ENCODE measurements at regions not wholly inside any gene's neighbourhood (a gene's known extent, or its start where the extent isn't known, plus 50 kb on each side); places are given as distances from the start of the nearest gene placed in this dataset.

DNA sequence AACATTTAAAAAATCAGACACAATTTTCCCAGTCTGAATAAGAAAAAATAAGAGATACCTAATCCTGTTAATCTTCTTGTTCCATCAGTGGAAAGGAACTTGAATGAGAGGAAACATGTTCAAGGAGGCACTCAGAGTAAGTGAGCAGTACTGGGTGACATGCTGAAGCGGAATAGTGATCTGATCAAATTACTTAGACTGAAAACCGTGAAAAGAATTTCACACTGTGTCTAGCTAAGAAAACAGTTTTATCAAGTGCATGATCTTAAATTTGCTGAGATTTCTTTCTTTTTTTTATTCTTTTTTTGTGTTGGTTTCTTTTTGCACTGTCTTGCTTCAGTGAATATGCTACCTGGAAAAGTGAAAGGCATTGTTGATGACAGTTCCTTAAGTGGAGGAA is 249.5 kb upstream of the SLC10A2 start:
- DNase-seq, result no peak

DNA sequence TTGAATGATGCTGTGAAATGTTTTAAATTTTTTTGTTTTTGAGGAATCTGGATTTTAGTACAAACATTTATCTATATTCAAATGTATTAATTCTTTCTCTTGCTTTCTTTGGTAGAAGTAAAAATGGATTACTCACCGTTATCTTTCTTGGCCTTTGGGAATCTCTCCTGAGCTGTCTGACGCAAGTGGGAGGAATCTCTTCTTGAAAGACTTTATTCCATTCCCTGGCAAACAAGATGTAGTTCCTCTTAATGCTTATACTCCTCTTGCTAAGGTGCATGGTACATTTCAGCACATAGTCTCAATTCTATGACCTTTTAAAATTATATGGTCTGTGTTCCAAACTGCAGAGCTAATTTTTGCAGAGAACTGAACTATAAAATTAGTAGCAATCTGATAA is 246.2 kb upstream of the SLC10A2 start:
- no peak for DNase-seq

DNA sequence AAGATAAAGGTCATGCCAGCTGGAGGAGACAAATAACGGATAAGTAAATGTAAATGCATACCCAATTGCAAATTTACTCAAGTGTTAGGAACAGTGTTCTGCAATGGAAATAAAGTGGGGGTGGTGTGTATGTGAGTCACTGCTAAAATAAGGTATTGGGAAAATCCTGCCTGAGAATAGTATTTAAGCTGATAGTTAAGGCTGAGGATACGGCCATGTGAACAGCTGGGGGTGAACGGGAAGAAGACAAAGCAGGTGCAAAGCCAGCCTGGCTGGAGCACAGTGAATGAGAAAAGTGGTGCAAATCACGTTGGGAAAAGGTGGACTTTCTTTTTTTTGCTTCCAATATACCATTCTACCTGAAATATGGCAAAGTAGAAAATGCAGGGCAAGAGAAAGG is 242.4 kb upstream of the SLC10A2 start:
- DNase-seq, result no peak

DNA sequence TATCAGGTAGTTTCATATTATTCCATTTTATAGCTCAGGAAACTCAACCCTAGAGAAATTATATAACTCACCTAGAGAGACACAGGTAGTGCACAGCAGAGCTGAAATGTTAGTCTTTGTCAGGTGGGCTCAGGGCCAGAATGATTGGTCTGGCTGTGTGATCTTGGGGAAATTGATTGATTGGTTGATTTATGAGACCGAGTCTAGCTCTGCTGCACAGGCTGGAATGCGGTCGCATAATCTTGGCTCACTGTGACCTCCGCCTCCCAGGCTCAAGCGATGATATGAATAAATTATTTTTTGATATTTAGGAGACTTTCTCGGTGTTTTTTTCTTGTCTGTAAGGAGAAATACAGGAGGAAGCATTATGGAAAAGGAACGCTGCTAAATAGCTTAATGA is 239.9 kb upstream of the SLC10A2 start:
- no peak for DNase-seq

DNA sequence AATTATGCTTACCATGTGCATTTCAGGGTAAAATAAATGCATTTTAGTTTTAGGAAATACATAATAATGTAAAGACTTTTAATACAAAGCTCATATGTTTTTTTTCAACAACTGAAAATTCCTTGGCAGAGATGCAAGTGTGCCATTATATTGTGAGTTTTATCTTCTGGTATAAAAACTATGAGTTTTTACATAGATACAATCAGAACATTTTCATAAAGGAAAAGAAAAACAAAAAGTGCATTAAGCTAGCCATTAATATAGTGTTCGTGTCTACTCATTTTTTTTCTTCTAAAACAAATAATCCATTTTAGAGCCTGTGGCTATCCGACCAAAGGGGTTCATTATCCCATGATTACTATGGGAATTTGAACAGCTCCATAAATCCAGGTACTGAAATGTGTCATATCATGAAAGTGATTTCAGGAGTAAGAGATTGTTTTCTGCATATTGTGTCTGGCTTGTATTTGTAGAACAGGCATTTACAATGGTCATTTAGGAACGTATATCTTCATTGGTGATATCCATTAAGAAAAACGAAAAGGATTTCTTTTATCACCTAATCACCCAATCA is 236.9 kb upstream of the SLC10A2 start:
- no peak for DNase-seq

DNA sequence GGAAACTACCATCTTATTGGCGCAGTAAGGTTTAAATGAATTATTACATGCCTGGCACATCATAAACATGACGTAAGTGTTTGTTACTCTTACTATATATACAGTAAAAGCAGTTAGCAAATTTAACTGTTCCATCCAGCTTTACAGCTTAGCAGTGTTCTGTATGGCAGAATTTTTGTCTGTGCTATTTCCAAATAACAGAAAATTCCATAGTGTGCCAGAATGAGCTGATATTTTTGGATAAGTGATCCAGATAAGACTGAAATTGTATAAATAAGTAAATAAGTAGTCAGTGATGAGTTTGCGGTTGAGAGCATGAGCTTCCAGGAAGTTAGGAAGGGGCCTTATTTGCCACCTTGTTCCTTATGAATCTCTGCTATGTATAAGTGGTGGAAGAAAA is 236.5 kb upstream of the SLC10A2 start:
- DNase-seq, result no peak

DNA sequence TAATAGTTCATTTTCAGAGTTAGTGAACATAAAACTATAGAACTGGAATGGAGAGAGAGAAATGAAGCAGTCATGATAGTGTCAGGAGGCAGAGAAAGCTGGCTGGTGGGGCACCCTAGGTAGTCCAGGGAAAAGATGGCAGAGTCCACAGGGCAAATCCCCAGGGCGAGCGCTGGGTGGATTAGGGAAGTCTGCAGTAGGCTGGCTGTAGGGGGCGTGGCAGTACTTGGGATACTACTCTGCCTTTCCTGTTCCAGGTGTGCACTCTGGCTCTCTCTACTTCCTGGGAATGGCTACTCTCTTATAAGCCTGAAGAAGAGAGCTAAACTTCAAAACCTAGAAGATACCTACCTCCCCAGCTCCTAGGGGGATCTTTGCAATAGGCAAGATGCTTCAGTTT is 232.9 kb upstream of the SLC10A2 start:
- DNase-seq, result no peak

DNA sequence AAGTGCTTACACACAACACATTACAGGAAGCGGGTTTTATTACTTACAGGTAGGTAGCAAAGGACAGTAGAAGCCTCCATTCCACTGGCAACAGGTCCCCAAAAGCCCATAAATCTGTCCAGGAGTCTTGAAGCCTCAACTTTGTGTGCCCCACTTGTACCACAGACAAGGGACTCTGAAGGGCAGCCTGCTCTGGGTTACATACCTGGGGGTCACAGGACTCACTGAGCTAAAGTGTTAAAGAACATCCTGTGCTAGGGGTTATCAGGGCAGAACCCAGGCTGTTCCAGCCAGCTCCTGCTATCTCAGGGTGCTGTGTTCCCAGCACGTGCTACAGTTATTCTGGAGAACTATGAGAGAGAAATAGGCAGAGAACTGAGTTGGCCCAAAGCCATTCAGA is 230.9 kb upstream of the SLC10A2 start:
- DNase-seq, result no peak

DNA sequence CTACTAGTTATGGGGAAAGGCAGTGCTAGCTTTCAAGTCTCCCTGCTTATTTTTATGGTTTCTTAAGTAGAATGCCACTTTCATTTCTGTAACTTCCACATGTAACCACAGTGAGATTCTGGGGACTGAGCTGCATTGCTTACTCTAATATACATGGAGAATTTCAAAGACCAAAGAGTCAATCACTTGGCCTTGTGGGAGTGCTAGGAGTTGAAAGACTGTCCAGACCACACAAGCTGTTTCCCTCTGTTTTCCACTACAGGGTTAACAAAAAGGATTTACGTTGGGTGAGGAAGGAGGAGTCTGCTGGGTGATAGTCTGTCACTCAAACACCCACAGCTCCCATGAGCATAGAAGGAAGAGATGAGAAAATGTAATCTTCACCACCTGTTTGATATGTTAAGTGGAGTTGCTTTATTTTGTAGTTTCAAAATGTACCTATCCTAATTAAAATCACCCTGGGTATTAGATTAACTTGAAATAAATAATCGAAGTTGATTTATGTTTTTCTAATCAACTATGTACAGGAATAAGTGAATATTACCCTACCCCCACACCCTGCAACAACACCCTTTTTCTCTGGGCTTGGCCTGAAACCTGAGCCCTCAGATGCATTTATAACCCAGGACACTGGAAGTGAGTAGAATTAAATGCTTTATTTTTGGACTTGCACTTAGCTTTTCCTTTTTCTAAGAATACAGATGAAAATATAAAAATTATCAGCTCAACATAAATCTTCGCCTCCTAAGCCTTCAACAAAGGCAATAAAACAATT is 225.8 kb upstream of the SLC10A2 start:
- no peak for DNase-seq

DNA sequence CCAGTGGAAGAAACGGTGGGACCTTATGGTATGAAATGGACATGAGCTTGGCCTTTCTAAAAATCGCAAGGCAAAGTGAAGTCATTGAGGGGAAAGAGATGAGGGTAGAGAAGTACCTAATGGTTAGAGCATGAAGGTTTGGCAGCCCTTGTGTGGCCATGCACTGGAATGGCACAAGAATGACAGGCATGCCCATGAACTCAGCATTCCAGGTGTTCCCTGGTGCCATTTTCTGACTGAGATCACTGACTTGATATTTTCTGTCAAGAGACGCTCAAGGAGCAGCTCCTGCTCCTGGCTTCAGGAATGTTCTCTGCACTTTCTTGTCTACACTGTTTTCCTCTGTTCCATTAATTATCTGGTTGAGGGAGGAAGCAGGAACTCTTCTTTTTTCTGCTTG is 225.0 kb upstream of the SLC10A2 start:
- no peak for DNase-seq

DNA sequence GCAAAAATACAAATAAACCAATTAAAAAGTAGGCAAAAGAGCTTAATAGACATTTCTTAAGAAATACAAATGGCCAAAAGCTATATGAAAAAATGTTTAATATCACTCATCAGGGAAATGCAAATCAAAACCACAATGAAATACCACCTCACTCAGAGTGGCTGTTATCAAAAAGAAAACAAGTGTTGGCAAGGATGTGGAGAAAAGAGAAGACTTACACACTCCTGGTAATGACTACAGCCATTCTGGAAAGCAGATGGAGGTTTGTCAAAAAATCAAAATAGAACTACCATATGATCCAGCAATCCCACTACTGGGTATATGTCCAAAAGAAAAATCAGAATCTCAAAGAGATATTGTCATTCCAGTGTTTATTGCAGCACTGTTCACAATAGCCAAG is 223.5 kb upstream of the SLC10A2 start:
- peak; percentile 40 for DNase-seq

DNA sequence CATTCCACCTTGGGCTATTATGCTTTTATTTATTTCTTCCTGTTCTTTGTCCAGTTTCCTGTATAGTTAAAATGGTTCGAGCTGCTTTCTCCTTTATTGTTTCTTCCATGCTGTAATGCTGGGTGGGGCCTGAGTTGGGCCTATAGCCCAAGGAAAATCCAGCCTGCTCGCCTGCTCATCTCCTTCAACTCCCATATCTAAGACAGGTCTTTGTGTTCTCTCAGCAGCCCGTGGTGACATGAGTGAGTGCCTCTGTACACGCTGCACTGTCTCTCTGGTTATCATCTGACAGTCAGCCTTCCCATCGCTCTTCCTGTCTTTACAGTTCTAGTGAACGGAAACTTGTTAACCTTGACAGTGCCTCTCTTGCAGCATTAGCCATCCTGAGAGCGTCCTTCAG is 221.9 kb upstream of the SLC10A2 start:
- no peak for DNase-seq

DNA sequence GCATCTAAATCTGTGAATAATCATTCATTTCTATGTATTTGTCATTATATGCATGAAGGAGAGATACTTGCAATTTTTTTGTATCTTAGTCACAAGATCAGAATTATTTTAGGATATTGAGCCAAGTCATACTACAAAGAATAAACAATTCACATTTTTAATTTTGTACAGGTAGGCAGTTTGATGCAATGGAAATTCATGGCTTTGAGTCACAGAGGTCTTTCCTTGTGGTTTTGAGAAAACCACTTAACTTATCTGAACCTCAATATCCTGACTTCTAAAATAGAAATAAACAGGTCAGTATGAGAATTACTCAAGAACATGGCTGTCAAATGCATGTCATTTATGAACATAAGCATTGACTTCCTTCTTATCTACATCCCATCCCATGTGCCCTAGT is 221.4 kb upstream of the SLC10A2 start:
- DNase-seq, result peak; percentile 72

DNA sequence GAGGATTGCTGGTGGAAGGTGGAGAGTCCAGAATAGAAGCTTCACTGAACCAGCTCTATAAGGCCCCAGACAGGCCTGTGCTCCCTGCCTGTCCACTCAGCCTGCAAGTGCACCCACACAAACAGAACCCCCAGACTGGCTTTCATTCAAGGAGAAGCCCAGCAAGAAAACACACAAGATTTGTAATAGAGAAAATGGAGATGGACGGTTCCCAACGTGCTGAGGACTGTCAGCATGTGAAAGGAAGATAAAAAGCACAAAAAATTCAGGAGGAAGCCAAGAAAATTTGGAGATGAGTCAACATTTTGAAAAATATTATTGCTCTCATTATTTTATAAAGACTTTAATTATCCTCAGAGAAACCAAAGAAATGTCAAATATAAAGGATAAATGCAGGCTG is 218.2 kb upstream of the SLC10A2 start:
- no peak for DNase-seq

DNA sequence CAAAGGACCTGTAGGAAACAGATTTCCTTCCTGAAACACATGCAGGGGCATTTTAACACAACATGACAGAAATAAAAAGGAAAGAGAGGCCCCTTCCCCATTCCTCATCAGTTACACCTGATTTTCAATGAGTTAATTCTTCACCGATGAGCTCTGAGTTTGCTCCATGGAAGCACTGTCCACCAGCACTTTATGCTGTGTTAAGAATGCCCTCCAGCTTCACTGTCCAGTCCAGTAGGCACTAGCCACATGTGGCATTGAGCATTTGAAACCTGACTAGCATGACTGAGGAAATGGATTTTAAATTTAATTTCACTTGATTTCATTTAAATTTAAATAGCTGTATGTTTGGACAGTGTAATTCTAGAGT is 217.2 kb upstream of the SLC10A2 start:
- DNase-seq, result no peak

DNA sequence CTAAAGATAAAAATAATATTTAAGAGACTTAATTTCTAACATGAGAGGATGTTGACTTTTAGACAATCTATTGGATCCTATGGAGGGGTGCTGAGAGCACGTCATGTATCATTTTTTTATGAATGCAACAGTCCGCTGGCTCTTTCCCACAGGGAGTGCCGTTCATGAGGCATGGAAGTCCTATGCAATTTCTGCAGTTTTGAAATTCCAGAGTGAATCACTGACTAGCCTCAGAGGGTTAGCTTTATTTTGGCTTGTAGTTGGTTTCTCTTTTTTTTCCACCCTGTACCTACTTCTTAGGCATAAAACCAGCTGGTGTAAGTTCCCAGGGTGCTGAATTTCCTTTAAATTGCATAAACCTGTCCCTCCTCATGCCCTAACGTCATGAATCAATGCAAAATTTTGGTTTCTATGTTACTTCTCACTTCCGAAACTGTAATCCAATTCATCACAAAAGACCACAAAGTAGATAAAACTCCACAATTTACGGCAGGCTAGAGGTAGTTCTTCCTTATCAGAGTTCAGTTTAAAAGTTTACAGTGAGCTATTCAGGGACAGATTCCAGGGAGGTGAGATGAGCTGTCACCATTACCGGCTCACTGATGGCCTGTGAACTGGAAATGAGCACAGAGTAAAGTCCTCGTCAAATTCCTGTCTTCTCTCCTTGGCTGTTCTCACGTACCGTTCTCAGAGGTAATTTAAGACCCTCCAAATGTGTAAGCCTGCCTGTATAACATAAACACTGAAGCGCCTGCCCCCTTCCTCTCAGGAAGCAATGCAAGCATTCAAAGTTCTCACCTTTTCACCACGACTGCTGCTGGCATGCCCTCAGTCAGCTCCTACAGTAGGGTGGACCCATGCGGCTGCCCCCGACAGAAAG is 216.6 kb upstream of the SLC10A2 start:
- DNase-seq, result peak; percentile 92

DNA sequence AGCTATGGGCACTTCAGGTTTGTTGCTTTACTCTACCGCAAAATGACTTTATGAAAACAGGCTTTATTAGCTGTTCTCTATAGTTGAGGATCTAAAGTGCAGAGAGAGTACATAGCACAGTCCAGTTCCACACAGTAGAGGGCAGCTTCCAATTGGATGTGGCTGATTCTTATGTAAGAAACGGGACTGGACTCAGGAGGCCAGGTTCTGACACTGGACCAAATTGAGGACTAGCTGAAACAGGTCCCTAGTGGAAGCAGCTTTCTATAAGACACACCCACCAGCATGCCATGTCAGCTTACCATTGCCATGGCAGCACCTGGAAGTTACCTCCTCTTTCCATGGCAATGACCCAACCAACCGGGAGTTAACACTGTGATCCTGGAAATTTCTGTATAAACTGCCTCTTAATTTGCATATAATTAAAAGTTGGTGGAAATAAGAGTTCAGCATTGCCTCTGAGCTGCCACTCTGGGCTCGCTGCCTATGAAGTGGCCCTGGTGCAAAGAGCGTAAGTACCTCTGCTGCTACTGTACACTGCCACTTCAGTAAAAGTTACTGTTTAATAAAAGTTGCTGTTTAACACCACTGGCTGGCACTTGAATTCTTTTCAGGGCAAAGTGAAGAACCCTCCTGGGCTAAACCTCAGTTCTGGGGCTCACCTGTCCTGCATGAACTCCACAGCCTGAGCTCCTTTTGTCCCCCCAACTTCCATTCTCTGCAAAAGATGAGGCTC is 211.9 kb upstream of the SLC10A2 start:
- no peak for DNase-seq

DNA sequence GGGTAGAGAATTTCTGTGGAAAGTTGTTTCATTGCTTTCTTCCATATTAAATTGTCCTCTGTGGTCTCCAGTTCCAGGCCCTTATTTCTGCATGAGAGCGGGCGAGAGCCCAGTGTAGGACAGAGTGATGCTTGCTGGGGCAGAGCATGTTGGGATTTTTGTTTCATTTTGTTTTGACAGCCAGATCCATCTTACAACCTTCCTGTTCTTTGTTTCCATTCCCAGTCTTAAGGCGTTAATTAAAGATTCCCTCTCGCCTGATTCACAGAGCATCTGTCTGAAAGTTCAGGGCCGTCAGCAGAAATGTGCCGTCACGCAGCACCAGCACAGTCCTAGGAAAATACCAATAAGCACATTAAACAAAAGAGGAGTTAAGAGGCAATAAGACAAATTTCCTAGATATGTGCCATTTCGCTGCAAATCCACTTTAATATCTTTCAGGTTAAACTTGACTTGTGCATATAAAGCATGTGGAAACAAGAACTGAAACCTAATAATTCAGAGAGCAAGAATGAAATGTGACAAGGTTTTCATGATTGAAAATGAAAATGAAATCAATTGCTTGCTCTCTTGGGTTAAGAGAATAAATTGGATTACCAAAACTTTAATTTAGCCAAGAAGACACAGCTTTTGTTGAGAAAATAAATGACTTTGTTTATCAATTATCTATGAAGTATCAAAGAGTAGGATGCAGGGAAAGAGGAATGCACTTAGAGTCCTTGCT is 210.7 kb upstream of the SLC10A2 start:
- no peak for DNase-seq

DNA sequence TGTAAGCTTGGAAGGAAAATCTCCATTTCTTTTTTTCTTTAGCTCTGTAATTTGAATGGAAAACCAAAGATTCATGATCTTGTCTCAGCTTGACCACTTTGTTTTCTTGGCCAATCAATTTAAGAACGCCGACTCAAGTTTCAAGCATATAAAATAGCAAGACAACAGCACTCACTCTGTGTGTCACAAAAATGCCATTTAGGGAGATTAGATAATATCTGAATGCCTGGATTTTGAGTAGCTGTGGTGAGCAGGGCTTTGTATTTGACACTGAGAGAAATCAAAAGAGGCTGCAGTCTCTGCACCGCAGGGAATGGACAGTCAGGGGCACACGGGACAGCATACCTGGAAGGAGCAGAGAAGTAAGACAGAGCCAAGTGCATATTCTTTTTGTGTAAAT is 209.5 kb upstream of the SLC10A2 start:
- no peak for DNase-seq

DNA sequence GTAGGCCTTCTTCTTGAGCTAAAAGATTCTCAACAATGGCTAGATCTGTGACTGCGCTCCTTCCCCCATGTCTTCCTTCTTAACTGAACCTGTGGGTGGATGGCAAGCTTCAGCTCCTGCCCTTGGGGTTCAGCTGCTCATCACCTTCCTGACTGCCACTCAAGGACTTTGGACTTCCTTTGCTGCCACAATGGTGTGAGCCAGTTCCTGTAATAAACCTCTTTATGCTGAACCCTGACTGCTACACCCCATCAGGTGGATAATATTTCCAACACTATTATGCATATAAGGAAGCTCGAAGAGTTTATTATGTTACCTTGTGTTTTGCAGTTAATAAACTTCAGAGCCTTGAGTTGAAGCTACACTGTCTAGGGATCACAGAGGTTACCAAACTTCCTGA is 208.9 kb upstream of the SLC10A2 start:
- DNase-seq, result no peak

DNA sequence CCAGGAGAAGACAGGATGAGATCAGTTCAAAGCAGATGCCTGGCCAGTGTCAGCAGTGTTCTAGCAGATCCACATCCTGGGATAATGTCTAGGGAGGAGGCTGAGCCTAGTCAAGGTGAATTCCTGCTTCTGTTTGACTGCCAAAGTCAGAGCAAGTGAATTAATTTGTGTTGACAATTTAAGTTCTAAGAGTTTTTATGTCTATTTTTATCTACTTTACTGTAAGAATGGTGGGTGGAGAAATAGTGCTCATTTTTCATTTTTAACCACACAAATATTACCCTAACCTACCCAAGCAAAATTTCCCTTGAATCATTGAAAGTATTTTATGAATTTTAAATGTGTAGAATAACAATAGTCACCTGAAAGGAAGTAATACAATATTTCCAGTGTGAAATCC is 207.6 kb upstream of the SLC10A2 start:
- DNase-seq, result no peak

DNA sequence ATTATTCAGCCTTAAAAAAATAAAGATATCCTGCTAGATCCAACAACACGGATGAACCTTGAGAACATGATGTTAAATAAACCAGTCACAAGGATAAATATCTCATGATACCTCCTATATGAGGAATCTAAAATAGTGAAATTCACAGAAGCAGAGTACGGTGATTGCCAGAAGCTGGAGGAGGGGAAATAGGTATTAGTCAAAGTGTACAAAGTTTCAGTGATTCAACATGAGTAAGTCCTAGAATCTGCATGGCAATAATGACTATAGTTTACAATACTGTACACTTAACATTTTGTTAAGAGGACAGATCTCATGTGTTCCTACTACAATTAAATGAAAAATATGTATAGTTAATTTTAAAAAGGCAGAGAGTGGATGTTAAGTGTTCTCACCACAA is 206.6 kb upstream of the SLC10A2 start:
- DNase-seq, result no peak

DNA sequence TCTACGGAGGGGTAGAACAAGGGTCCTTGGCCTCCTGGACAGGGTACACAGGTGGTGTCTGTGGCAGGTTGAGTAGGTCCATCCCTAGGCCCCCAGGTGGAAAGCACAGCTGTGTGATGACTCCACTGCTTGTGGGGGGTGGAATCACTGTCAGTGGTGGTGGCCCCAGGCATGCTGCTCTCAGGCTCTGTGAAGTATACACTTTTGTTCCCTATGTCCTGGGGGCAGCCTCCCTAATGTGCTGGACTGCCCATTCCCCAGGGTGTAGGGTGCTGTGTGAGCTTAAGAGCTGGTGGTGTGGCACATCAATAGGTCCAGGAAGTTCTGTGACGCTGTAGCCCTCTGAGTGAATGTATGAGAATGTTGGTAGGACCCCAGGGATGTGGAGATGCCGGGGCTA is 197.2 kb upstream of the SLC10A2 start:
- no peak for DNase-seq
